HCT116 (cell line): ENCODE measurements at regions not wholly inside any gene's neighbourhood (a gene's known extent, or its start where the extent isn't known, plus 50 kb on each side); places are given as distances from the start of the nearest gene placed in this dataset.

Experiments
- ATAC-seq: fragments of 200-7000 bp; cut with Tn5 transposase; 2 replicates; pipeline ENCODE4 v1.9.1; 2020; ENCODE audit warnings: mild to moderate bottlenecking, moderate library complexity
- BruUV-seq: library from RNA; stranded (reverse); fragments of 400-500 nt; replicated peaks from 2 replicates; lab custom pipeline; 2021; lab: Mats Ljungman, UMichigan
- CTCF ChIA-PET: fragments of 300-600 bp; sonication (Branson Sonifier 250); formaldehyde crosslinking; loops from one replicate; lab custom pipeline; 2021; ENCODE audit warnings: antibody characterized with exemption; lab: Charles Lee
- POLR2A ChIA-PET: fragments of 300-600, 350-600 bp; sonication (Branson Sonifier 250); formaldehyde crosslinking; loops from one replicate; lab custom pipeline; 2021; ENCODE audit warnings: antibody characterized with exemption; lab: Charles Lee
- RAD21 ChIA-PET, 2 experiments: fragments of 300-600 bp; sonication (Branson Sonifier 250); formaldehyde crosslinking; loops; one replicate each; lab custom pipeline; 2023; ENCODE audit warnings: low total read pairs in 2 of 2; ENCODE audit not compliant: uncharacterized antibody in 2 of 2, unreplicated experiment in 2 of 2, low non-redundant PET in 1 of 2; lab: Charles Lee
- DNase-seq: peaks from one replicate; pipeline ENCODE4 v3.0.0-alpha.2; 2010; ENCODE audit warnings: low read depth, low spot score
- H2AFZ ChIP-seq: fragments of 200-600 bp; shearing (Covaris generic), sonication (generic); 2 replicates; pipeline ENCODE4 v1.6.1; 2017; ENCODE audit warnings: low read depth, mixed run types, mixed read lengths, antibody characterized with exemption, low read length; ENCODE audit not compliant: poor library complexity, severe bottlenecking
- H3K27ac ChIP-seq: 2 replicates; pipeline ENCODE4 v1.5.1; 2012; ENCODE audit warnings: low read depth, low read length
- H3K27me3 ChIP-seq: fragments of 200-600 bp; sonication (generic); 2 replicates; pipeline ENCODE4 v1.6.1; 2016; ENCODE audit warnings: mixed run types, low read length, mixed read lengths; ENCODE audit not compliant: insufficient read depth
- H3K36me3 ChIP-seq, 2 experiments: fragments of 200-500 bp in 1 of 2; fragments of 200-600 bp in 1 of 2; sonication (Bioruptor generic) in 1 of 2; sonication (generic) in 1 of 2; 2 replicates each; pipeline versions ENCODE4 v1.5.1 to v1.6.1; 2014 to 2016; ENCODE audit warnings: low read length in 2 of 2, inconsistent platforms in 1 of 2, mixed read lengths in 1 of 2, mixed run types in 1 of 2; ENCODE audit not compliant: insufficient read depth in 2 of 2, control insufficient read depth in 1 of 2
- H3K4me1 ChIP-seq, 2 experiments: fragments of 200-600 bp in 1 of 2; sonication (generic) in 1 of 2; 2 replicates each; pipeline versions ENCODE4 v1.5.1 to v1.6.1; 2012 to 2017; ENCODE audit warnings: low read length in 2 of 2, inconsistent platforms in 1 of 2, mild to moderate bottlenecking in 1 of 2, mixed read lengths in 1 of 2, mixed run types in 1 of 2, moderate library complexity in 1 of 2; ENCODE audit not compliant: insufficient read depth in 2 of 2, control insufficient read depth in 1 of 2
- H3K4me2 ChIP-seq: fragments of 200-600 bp; sonication (generic); 2 replicates; pipeline ENCODE4 v1.6.1; 2017; ENCODE audit warnings: mixed run types, low read length, mixed read lengths
- H3K4me3 ChIP-seq, 2 experiments: fragments of 200-600 bp in 1 of 2; sonication (generic) in 1 of 2; replicated peaks in 1 of 2; 2 replicates each; pipeline ENCODE4 v1.5.1; 2011 to 2016; ENCODE audit warnings: low read length in 2 of 2, control low read depth in 1 of 2, low read depth in 1 of 2, mild to moderate bottlenecking in 1 of 2, mixed read lengths in 1 of 2, mixed run types in 1 of 2
- H3K79me2 ChIP-seq: fragments of 200-600 bp; sonication (generic); 2 replicates; pipeline ENCODE4 v1.6.1; 2017; ENCODE audit warnings: mild to moderate bottlenecking, mixed run types, low read length, moderate library complexity, mixed read lengths; ENCODE audit not compliant: insufficient read depth
- H3K9ac ChIP-seq: fragments of 200-600 bp; sonication (generic); 2 replicates; pipeline ENCODE4 v1.6.1; 2016; ENCODE audit warnings: low read length, mixed read lengths
- H3K9me2 ChIP-seq: fragments of 200-600 bp; sonication (generic), shearing (Covaris generic); 2 replicates; pipeline ENCODE4 v1.6.1; 2017; ENCODE audit warnings: mixed run types, mild to moderate bottlenecking, moderate library complexity; ENCODE audit not compliant: insufficient read depth
- H3K9me3 ChIP-seq, 2 experiments: fragments of 200-500 bp in 1 of 2; fragments of 200-600 bp in 1 of 2; sonication (Bioruptor generic) in 1 of 2; sonication (generic) in 1 of 2; 2 replicates each; pipeline ENCODE4 v1.6.1; 2014 to 2017; ENCODE audit warnings: low read length in 2 of 2, mixed read lengths in 2 of 2, inconsistent platforms in 1 of 2, low read depth in 1 of 2, mild to moderate bottlenecking in 1 of 2, mixed run types in 1 of 2, moderate library complexity in 1 of 2; ENCODE audit not compliant: control insufficient read depth in 1 of 2, insufficient read depth in 1 of 2
- H4K20me1 ChIP-seq: fragments of 200-600 bp; sonication (generic), shearing (Covaris generic); 2 replicates; pipeline ENCODE4 v1.6.1; 2017; ENCODE audit warnings: mixed run types, mild to moderate bottlenecking, moderate library complexity; ENCODE audit not compliant: insufficient read depth
- CBX3 ChIP-seq: IDR thresholded peaks from 2 replicates; pipeline ENCODE4 v1.6.1; 2012; ENCODE audit warnings: low read depth
- ELF1 ChIP-seq: IDR thresholded peaks from 2 replicates; pipeline ENCODE4 v1.6.1; 2012; ENCODE audit warnings: low read depth, borderline replicate concordance
- EZH2 ChIP-seq: fragments of 200-600 bp; sonication (generic); IDR thresholded peaks from 2 replicates; pipeline ENCODE4 v1.6.1; 2017; ENCODE audit warnings: antibody characterized with exemption, mixed run types
- FOSL1 ChIP-seq: IDR thresholded peaks from 2 replicates; pipeline ENCODE4 v1.6.1; 2012; ENCODE audit warnings: low read depth
- JUND ChIP-seq: IDR thresholded peaks from 2 replicates; pipeline ENCODE4 v1.6.1; 2012
- SRF ChIP-seq: IDR thresholded peaks from 2 replicates; pipeline ENCODE4 v1.6.1; 2012; ENCODE audit warnings: low read depth
- ZFX ChIP-seq: fragments of 450-650 bp; IDR thresholded peaks from 2 replicates; pipeline ENCODE4 v1.6.1; 2017
- ZNF274 ChIP-seq: fragments of 200-500 bp; sonication (Bioruptor generic); IDR thresholded peaks from 2 replicates; pipeline ENCODE4 v1.6.1; 2014; ENCODE audit warnings: mild to moderate bottlenecking, low read depth, low read length, inconsistent platforms
- intact Hi-C: fragments of 100-400 bp; cut with micrococcal nuclease; formaldehyde crosslinking; loops from 2 replicates; pipeline ENCODE4 v1.10.0; 2022
- TF ChIP-seq, protein P1 (sequence below): IDR thresholded peaks from 2 replicates; pipeline ENCODE4 v1.6.1; 2012
- TF ChIP-seq, protein P2 (sequence below): IDR thresholded peaks from 2 replicates; pipeline ENCODE4 v1.6.1; 2012; ENCODE audit warnings: low read depth

DNA sequence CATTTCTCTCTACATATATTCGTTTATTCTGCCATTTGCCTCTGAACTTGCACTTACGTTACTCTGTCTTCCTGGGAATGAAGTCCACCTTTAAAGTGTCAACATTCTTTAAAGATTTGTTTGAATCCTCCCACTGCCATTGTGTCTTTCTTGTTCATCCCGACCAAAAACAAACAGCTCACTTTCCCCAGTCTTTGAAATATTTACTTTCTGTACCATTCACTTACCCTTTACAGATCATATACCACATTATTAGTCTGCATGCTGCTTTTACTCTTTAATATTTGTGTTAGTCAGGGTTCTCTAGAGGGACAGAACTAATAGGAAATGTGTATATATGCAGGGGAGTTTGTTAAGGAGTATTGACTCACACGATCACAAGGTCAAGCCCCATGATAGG, 176.6 kb upstream of the STARD13 start:
- H3K36me3 ChIP-seq, result no peaks in the 10 kb centered on the region
- no peak overlapping the region for H3K27ac ChIP-seq
- POLR2A ChIA-PET, result no interaction called here
- no peaks in the 10 kb centered on the region for H4K20me1 ChIP-seq
- H3K4me2 ChIP-seq, result no peak overlapping the region
- no TSS peak for BruUV-seq
- H3K4me3 ChIP-seq, result no peak overlapping the region
- no peaks in the 10 kb centered on the region for H3K79me2 ChIP-seq
- no peak overlapping the region for H3K9ac ChIP-seq
- intact Hi-C loops, result no loop called here
- TF ChIP-seq SRF (no peak), ZFX (no peak), JUND (no peak), ELF1 (no peak), CBX3 (no peak), FOSL1 (no peak), ZNF274 (no peak), EZH2 (no peak)
- TF ChIP-seq, protein P1, sequence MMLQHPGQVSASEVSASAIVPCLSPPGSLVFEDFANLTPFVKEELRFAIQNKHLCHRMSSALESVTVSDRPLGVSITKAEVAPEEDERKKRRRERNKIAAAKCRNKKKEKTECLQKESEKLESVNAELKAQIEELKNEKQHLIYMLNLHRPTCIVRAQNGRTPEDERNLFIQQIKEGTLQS, result no peak
- TF ChIP-seq, protein P2, sequence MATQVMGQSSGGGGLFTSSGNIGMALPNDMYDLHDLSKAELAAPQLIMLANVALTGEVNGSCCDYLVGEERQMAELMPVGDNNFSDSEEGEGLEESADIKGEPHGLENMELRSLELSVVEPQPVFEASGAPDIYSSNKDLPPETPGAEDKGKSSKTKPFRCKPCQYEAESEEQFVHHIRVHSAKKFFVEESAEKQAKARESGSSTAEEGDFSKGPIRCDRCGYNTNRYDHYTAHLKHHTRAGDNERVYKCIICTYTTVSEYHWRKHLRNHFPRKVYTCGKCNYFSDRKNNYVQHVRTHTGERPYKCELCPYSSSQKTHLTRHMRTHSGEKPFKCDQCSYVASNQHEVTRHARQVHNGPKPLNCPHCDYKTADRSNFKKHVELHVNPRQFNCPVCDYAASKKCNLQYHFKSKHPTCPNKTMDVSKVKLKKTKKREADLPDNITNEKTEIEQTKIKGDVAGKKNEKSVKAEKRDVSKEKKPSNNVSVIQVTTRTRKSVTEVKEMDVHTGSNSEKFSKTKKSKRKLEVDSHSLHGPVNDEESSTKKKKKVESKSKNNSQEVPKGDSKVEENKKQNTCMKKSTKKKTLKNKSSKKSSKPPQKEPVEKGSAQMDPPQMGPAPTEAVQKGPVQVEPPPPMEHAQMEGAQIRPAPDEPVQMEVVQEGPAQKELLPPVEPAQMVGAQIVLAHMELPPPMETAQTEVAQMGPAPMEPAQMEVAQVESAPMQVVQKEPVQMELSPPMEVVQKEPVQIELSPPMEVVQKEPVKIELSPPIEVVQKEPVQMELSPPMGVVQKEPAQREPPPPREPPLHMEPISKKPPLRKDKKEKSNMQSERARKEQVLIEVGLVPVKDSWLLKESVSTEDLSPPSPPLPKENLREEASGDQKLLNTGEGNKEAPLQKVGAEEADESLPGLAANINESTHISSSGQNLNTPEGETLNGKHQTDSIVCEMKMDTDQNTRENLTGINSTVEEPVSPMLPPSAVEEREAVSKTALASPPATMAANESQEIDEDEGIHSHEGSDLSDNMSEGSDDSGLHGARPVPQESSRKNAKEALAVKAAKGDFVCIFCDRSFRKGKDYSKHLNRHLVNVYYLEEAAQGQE, result no peak
- TF ChIP-seq, all 23 proteins: peak for 0
- CTCF ChIA-PET, result no interaction called here
- Histone ChIP-seq H2AFZ (no peak overlapping the region), H3K4me1 (no peaks in the 10 kb centered on the region), H3K9me3 (no peaks in the 10 kb centered on the region), H3K27me3 (no peaks in the 10 kb centered on the region), H3K9me2 (no peaks in the 10 kb centered on the region)
- ATAC-seq (no peak), DNase-seq (no peak)
- RAD21 ChIA-PET, result no interaction called here
